Uterus (tissue), 3 donors: ENCODE measurements at regions not wholly inside any gene's neighbourhood (a gene's known extent, or its start where the extent isn't known, plus 50 kb on each side); places are given as distances from the start of the nearest gene placed in this dataset.

Experiments used
- DNase-seq, 2 donors: peaks; one replicate each; pipeline ENCODE4 v3.0.0-alpha.2; 2019 to 2020
- H3K27ac ChIP-seq, 2 donors: fragments of 200-600 bp; sonication (generic); 1 replicate in 1 of 2; 2 replicates in 1 of 2; pipeline ENCODE4 v1.5.1; 2016 to 2018
- H3K27me3 ChIP-seq, 2 donors: fragments of 200-600 bp; sonication (generic); one replicate each; pipeline ENCODE4 v1.5.1; 2018 to 2019; ENCODE audit warnings: control low read depth in 1 of 2
- H3K36me3 ChIP-seq, 2 donors: fragments of 200-600 bp; sonication (generic); one replicate each; pipeline ENCODE4 v1.5.1; 2019; ENCODE audit warnings: control low read depth in 1 of 2
- H3K4me1 ChIP-seq, 2 donors: fragments of 200-600 bp; sonication (generic); one replicate each; pipeline ENCODE4 v1.5.1; 2018 to 2019; ENCODE audit warnings: control low read depth in 1 of 2
- H3K4me3 ChIP-seq, 2 donors: fragments of 200-600 bp; sonication (generic); 1 replicate in 1 of 2; 2 replicates in 1 of 2; pipeline ENCODE4 v1.5.1; 2018 to 2019; ENCODE audit warnings: mild to moderate bottlenecking in 1 of 2
- H3K9me3 ChIP-seq, 2 donors: fragments of 200-600 bp; sonication (generic); one replicate each; pipeline ENCODE4 v1.5.1; 2019; ENCODE audit warnings: control low read depth in 1 of 2
- CTCF ChIP-seq, 4 experiments: fragments of 200-600 bp in 2 of 4; fragments of 450-650 bp in 2 of 4; sonication (generic) in 2 of 4; IDR thresholded peaks; one replicate each; pipeline ENCODE4 v1.5.1; 2016 to 2019; ENCODE audit warnings: antibody characterized with exemption in 4 of 4, mild to moderate bottlenecking in 2 of 4, moderate library complexity in 1 of 4
- POLR2A ChIP-seq, 2 donors: fragments of 450-650 bp; IDR thresholded peaks; one replicate each; pipeline ENCODE4 v1.6.1; 2016; ENCODE audit warnings: antibody characterized with exemption in 2 of 2, mild to moderate bottlenecking in 1 of 2, moderate library complexity in 1 of 2
- intact Hi-C: fragments of 100-400 bp; cut with DNase I; formaldehyde crosslinking; loops from one replicate; pipeline ENCODE4 v1.15.1; 2023; ENCODE audit warnings: low total_unique reads
- donor health status: DM: yes; HTN: yes; CAD: no.

GRCh38 chr2:105570757-105571156 is 171.9 kb upstream of the FHL2 start:
- no peak overlapping the region for H3K27ac ChIP-seq
- DNase-seq = no peak
- no peaks in the 10 kb centered on the region for H3K4me1 ChIP-seq
- H3K9me3 ChIP-seq = no peaks in the 10 kb centered on the region
- H3K27me3 ChIP-seq = no peaks in the 10 kb centered on the region
- TF ChIP-seq CTCF (IDR thresholded peaks at IDR 0.05) (no peak), POLR2A (IDR thresholded peaks at IDR 0.05) (no peak)
- intact Hi-C loops = no loop called here
- H3K36me3 ChIP-seq = no peaks in the 10 kb centered on the region
- no peak overlapping the region for H3K4me3 ChIP-seq

GRCh38 chr2:105570326-105570725 is 171.5 kb upstream of the FHL2 start:
- TF ChIP-seq POLR2A (IDR thresholded peaks at IDR 0.05) (no peak), CTCF (IDR thresholded peaks at IDR 0.05) (no peak)
- Histone ChIP-seq H3K36me3 (no peaks in the 10 kb centered on the region), H3K9me3 (no peaks in the 10 kb centered on the region), H3K27me3 (no peaks in the 10 kb centered on the region), H3K4me3 (no peak overlapping the region), H3K4me1 (no peaks in the 10 kb centered on the region), H3K27ac (no peak overlapping the region)
- intact Hi-C loops = no loop called here
- DNase-seq = no peak

- Histone ChIP-seq H3K4me1 (no peaks in the 10 kb centered on the region), H3K9me3 (no peaks in the 10 kb centered on the region), H3K36me3 (no peaks in the 10 kb centered on the region), H3K27me3 (no peaks in the 10 kb centered on the region), H3K27ac (no peak overlapping the region), H3K4me3 (no peak overlapping the region)
- intact Hi-C loops = no loop called here
- no peak for DNase-seq
- TF ChIP-seq POLR2A (IDR thresholded peaks at IDR 0.05) = no peak
- TF ChIP-seq CTCF (IDR thresholded peaks at IDR 0.05) = no peak
Measured at GRCh38 chr2:105569606-105570005, 170.8 kb upstream of the FHL2 start.

- Histone ChIP-seq H3K27me3 (no peaks in the 10 kb centered on the region), H3K4me3 (no peak overlapping the region), H3K36me3 (no peaks in the 10 kb centered on the region), H3K27ac (no peak overlapping the region), H3K4me1 (no peaks in the 10 kb centered on the region), H3K9me3 (no peaks in the 10 kb centered on the region)
- TF ChIP-seq CTCF (IDR thresholded peaks at IDR 0.05) = no peak
- TF ChIP-seq POLR2A (IDR thresholded peaks at IDR 0.05) = no peak
- intact Hi-C loops = no loop called here
- no peak for DNase-seq
Measured at GRCh38 chr2:105567996-105568494, 169.2 kb upstream of the FHL2 start.

- H3K36me3 ChIP-seq = no peaks in the 10 kb centered on the region
- intact Hi-C loops = no loop called here
- no peak overlapping the region for H3K4me3 ChIP-seq
- no peak overlapping the region for H3K27ac ChIP-seq
- DNase-seq = no peak
- no peaks in the 10 kb centered on the region for H3K27me3 ChIP-seq
- no peaks in the 10 kb centered on the region for H3K9me3 ChIP-seq
- H3K4me1 ChIP-seq = no peaks in the 10 kb centered on the region
- TF ChIP-seq CTCF (IDR thresholded peaks at IDR 0.05) (no peak), POLR2A (IDR thresholded peaks at IDR 0.05) (no peak)
Measured at GRCh38 chr2:105563000-105563719, 164.3 kb upstream of the FHL2 start.
